ENCODE measurements at regions not wholly inside any gene's neighbourhood (a gene's known extent, or its start where the extent isn't known, plus 50 kb on each side); places are given as distances from the start of the nearest gene placed in this dataset.
A peak's percentile ranks its signal among the peaks of the same experiment; 100 is the strongest.

GRCh38 chr10:111885046-111885445 is 298.5 kb downstream of the GPAM start:
- peak; percentile 3 for DNase-seq (ENCODE audit: low read depth)

GRCh38 chr10:111885919-111886318 is 297.6 kb downstream of the GPAM start:
- no peak for DNase-seq (ENCODE audit: low read depth)

- no peak for DNase-seq (ENCODE audit: low read depth)
Measured at GRCh38 chr10:111887266-111887665, 296.3 kb downstream of the GPAM start.

GRCh38 chr10:111890046-111890445 is 293.5 kb downstream of the GPAM start:
- peak; percentile 28 for DNase-seq (ENCODE audit: low read depth)

GRCh38 chr10:111916011-111916410 is 267.6 kb downstream of the GPAM start:
- DNase-seq (ENCODE audit: low read depth): no peak

- DNase-seq (ENCODE audit: low read depth): no peak
Measured at GRCh38 chr10:111921821-111922220, 261.7 kb downstream of the GPAM start.

GRCh38 chr10:111923032-111923431 is 260.5 kb downstream of the GPAM start:
- no peak for DNase-seq (ENCODE audit: low read depth)

- no peak for DNase-seq (ENCODE audit: low read depth)
Measured at GRCh38 chr10:111926286-111926685, 257.3 kb downstream of the GPAM start.

- no peak for DNase-seq (ENCODE audit: low read depth)
Measured at GRCh38 chr10:111933937-111934336, 249.6 kb downstream of the GPAM start.

- no peak for DNase-seq (ENCODE audit: low read depth)
Measured at GRCh38 chr10:111934931-111935330, 248.6 kb downstream of the GPAM start.

GRCh38 chr10:111936143-111936542 is 247.4 kb downstream of the GPAM start:
- DNase-seq (ENCODE audit: low read depth): no peak

- no peak for DNase-seq (ENCODE audit: low read depth)
Measured at GRCh38 chr10:111944331-111944730, 239.2 kb downstream of the GPAM start.

GRCh38 chr10:111953949-111954348 is 229.6 kb downstream of the GPAM start:
- DNase-seq (ENCODE audit: low read depth): no peak

GRCh38 chr10:111954386-111954785 is 229.2 kb downstream of the GPAM start:
- no peak for DNase-seq (ENCODE audit: low read depth)

- DNase-seq (ENCODE audit: low read depth): no peak
Measured at GRCh38 chr10:111956841-111957240, 226.7 kb downstream of the GPAM start.

GRCh38 chr10:111962951-111963350 is 220.6 kb downstream of the GPAM start:
- no peak for DNase-seq (ENCODE audit: low read depth)

GRCh38 chr10:111967116-111967515 is 216.4 kb downstream of the GPAM start:
- no peak for DNase-seq (ENCODE audit: low read depth)

- no peak for DNase-seq (ENCODE audit: low read depth)
Measured at GRCh38 chr10:111967547-111967946, 216.0 kb downstream of the GPAM start.

- DNase-seq (ENCODE audit: low read depth): no peak
Measured at GRCh38 chr10:111968647-111969046, 214.9 kb downstream of the GPAM start.

GRCh38 chr10:111970111-111970510 is 213.5 kb downstream of the GPAM start:
- DNase-seq (ENCODE audit: low read depth): no peak

GRCh38 chr10:111972109-111972508 is 211.5 kb downstream of the GPAM start:
- peak; percentile 14 for DNase-seq (ENCODE audit: low read depth)

GRCh38 chr10:111973306-111973705 is 210.3 kb downstream of the GPAM start:
- DNase-seq (ENCODE audit: low read depth): peak; percentile 12

GRCh38 chr10:111973826-111974225 is 209.7 kb downstream of the GPAM start:
- DNase-seq (ENCODE audit: low read depth): no peak

GRCh38 chr10:111974325-111974724 is 209.2 kb downstream of the GPAM start:
- DNase-seq (ENCODE audit: low read depth): no peak

- no peak for DNase-seq (ENCODE audit: low read depth)
Measured at GRCh38 chr10:111976557-111976956, 207.0 kb downstream of the GPAM start.

All from RPMI7951 (cell line).